Endothelial cell of umbilical vein (primary cell): ENCODE measurements at regions not wholly inside any gene's neighbourhood (a gene's known extent, or its start where the extent isn't known, plus 50 kb on each side); places are given as distances from the start of the nearest gene placed in this dataset.

Experiments used
- BruUV-seq: library from RNA; stranded (reverse); fragments of 400-500 nt; replicated peaks from 2 replicates; lab custom pipeline; 2021; lab: Mats Ljungman, UMichigan
- CTCF ChIA-PET: fragments of 300-600, 350-600 bp; sonication (Branson Sonifier 250); formaldehyde crosslinking; loops from one replicate; lab custom pipeline; 2021; ENCODE audit warnings: antibody characterized with exemption, inconsistent platforms; lab: Charles Lee
- POLR2A ChIA-PET: fragments of 300-600, 350-600 bp; sonication (Branson Sonifier 250); formaldehyde crosslinking; loops from one replicate; lab custom pipeline; 2021; ENCODE audit warnings: antibody characterized with exemption, inconsistent platforms; lab: Charles Lee
- DNase-seq: peaks from one replicate; pipeline ENCODE4 v3.0.0-alpha.2; 2011; ENCODE audit warnings: low read depth, low spot score
- FAIRE-seq: peaks from 2 replicates; lab custom pipeline; 2011; peaks lifted over from hg19 to GRCh38; lab: Jason Lieb, UNC
- H2AFZ ChIP-seq: 2 replicates; pipeline ENCODE4 v1.6.0; 2012; ENCODE audit warnings: low read depth, low read length, control low read depth, inconsistent platforms
- H3K27ac ChIP-seq: 2 replicates; pipeline ENCODE4 v1.5.1; 2011; ENCODE audit warnings: low read depth, mild to moderate bottlenecking, control low read depth, low read length, moderate library complexity; ENCODE audit not compliant: insufficient read depth
- H3K27me3 ChIP-seq, 2 experiments: 2 replicates each; pipeline versions ENCODE4 v1.6.0 to v1.6.1; 2011; ENCODE audit warnings: low read length in 2 of 2, mixed read lengths in 1 of 2; ENCODE audit not compliant: control insufficient read depth in 2 of 2, insufficient read depth in 2 of 2
- H3K36me3 ChIP-seq, 2 experiments: 2 replicates in 1 of 2; 3 replicates in 1 of 2; pipeline ENCODE4 v1.5.1; 2011; ENCODE audit warnings: low read length in 2 of 2, mild to moderate bottlenecking in 1 of 2, moderate library complexity in 1 of 2; ENCODE audit not compliant: control insufficient read depth in 2 of 2, insufficient read depth in 2 of 2; ENCODE audit errors: extremely low read depth in 1 of 2
- H3K4me1 ChIP-seq: 3 replicates; pipeline ENCODE4 v1.5.1; 2011; ENCODE audit warnings: mild to moderate bottlenecking, low read length; ENCODE audit not compliant: control insufficient read depth, insufficient read depth; ENCODE audit errors: extremely low read depth
- H3K4me2 ChIP-seq: 2 replicates; pipeline ENCODE4 v1.6.1; 2011; ENCODE audit warnings: low read length, control low read depth, mixed read lengths; ENCODE audit not compliant: insufficient read depth
- H3K4me3 ChIP-seq, 3 experiments: fragments of 200-600 bp in 1 of 3; sonication (generic), shearing (Covaris generic) in 1 of 3; replicated peaks in 1 of 3; 2 replicates each; pipeline ENCODE4 v1.5.1; 2011 to 2016; ENCODE audit warnings: control low read depth in 3 of 3, low read length in 3 of 3, mild to moderate bottlenecking in 2 of 3, inconsistent platforms in 1 of 3, low read depth in 1 of 3, moderate library complexity in 1 of 3; ENCODE audit not compliant: insufficient read depth in 1 of 3
- H3K79me2 ChIP-seq: 2 replicates; pipeline ENCODE4 v1.6.0; 2012; ENCODE audit warnings: low read length, inconsistent platforms; ENCODE audit not compliant: control insufficient read depth, insufficient read depth
- H3K9ac ChIP-seq: replicated peaks from 2 replicates; pipeline ENCODE3; 2011; ENCODE audit warnings: low read length, control low read depth; ENCODE audit not compliant: insufficient read depth; ENCODE audit errors: extremely low read depth
- H3K9me1 ChIP-seq: replicated peaks from 3 replicates; pipeline ENCODE4 v1.6.0; 2011; ENCODE audit warnings: mild to moderate bottlenecking, low read length; ENCODE audit not compliant: control insufficient read depth, insufficient read depth; ENCODE audit errors: extremely low read depth
- H3K9me3 ChIP-seq: replicated peaks from 2 replicates; pipeline ENCODE4 v1.5.1; 2012; ENCODE audit warnings: low read length, inconsistent platforms; ENCODE audit not compliant: control insufficient read depth, insufficient read depth
- H4K20me1 ChIP-seq: replicated peaks from 2 replicates; pipeline ENCODE3; 2011; ENCODE audit warnings: mild to moderate bottlenecking, low read length; ENCODE audit not compliant: control insufficient read depth, insufficient read depth; ENCODE audit errors: extremely low read depth
- CTCF ChIP-seq, 2 donors: IDR thresholded peaks; 1 replicate in 1 of 2; 2 replicates in 1 of 2; pipeline ENCODE4 v1.5.1; 2011; ENCODE audit warnings: low read length in 2 of 2, mild to moderate bottlenecking in 2 of 2, moderate library complexity in 2 of 2, control low read depth in 1 of 2, inconsistent platforms in 1 of 2, low read depth in 1 of 2; ENCODE audit not compliant: insufficient read depth in 1 of 2; ENCODE audit errors: extremely low read depth in 1 of 2
- EZH2 ChIP-seq: IDR thresholded peaks from 2 replicates; pipeline ENCODE4 v1.6.1; 2012; ENCODE audit warnings: borderline replicate concordance, low read depth, mild to moderate bottlenecking, moderate library complexity, low read length, inconsistent platforms; ENCODE audit not compliant: severe bottlenecking
- FOS ChIP-seq: IDR thresholded peaks from 2 replicates; pipeline ENCODE4 v1.6.1; 2011; ENCODE audit warnings: mild to moderate bottlenecking, low read length, moderate library complexity, borderline replicate concordance; ENCODE audit not compliant: insufficient read depth
- GATA2 ChIP-seq: IDR thresholded peaks from 2 replicates; pipeline ENCODE4 v1.7.0; 2011; ENCODE audit warnings: low read depth, mild to moderate bottlenecking, moderate library complexity, mixed read lengths, low read length; ENCODE audit not compliant: insufficient read length, insufficient read depth
- JUN ChIP-seq: IDR thresholded peaks from 2 replicates; pipeline ENCODE4 v1.6.1; 2011; ENCODE audit warnings: borderline replicate concordance, low read depth; ENCODE audit not compliant: insufficient read length, insufficient read depth
- MAX ChIP-seq: IDR thresholded peaks from 2 replicates; pipeline ENCODE4 v1.6.1; 2011; ENCODE audit not compliant: insufficient read depth, insufficient read length
- MYC ChIP-seq: IDR thresholded peaks from one replicate; pipeline ENCODE4 v1.6.1; 2011; ENCODE audit warnings: mild to moderate bottlenecking, low read depth, low read length
- POLR2A ChIP-seq: IDR thresholded peaks from 2 replicates; pipeline ENCODE4 v1.6.1; 2012; ENCODE audit warnings: low read depth, mild to moderate bottlenecking, control low read depth, low read length
- dilution Hi-C: fragments of 300-500 bp; cut with MboI; formaldehyde crosslinking; loops from one replicate; pipeline ENCODE4 v1.15.0; 2019; ENCODE audit warnings: low sequenced_read_pairs; ENCODE audit not compliant: extremely low pct_ligation_motif_present
- intact Hi-C: fragments of 100-400 bp; cut with micrococcal nuclease; formaldehyde crosslinking; loops from one replicate; pipeline ENCODE4 v1.10.0; 2022

GRCh38 chr3:193932576-193932975, 203.4 kb upstream of the HES1 start:
- H4K20me1 ChIP-seq: no peaks in the 10 kb centered on the region
- H3K79me2 ChIP-seq: no peaks in the 10 kb centered on the region
- no TSS peak for BruUV-seq
- peaks cover 14 to 20% of the 10 kb centered on the region in 2 experiments for H3K27me3 ChIP-seq
- no peak overlapping the region for H3K9ac ChIP-seq
- dilution Hi-C loops: no loop called here
- no peak overlapping the region for H2AFZ ChIP-seq
- ChIA-PET POLR2A (no interaction called here), CTCF (interaction anchor here (0.8 to 1.3 kb wide), 3 partner anchors 8 to 16 kb away, joined by 3 to 4 read pairs (median 3); no protein-coding TSS in a partner anchor)
- no peaks in the 10 kb centered on the region for H3K36me3 ChIP-seq
- H3K4me2 ChIP-seq: no peak overlapping the region
- H3K9me1 ChIP-seq: no peaks in the 10 kb centered on the region
- H3K4me1 ChIP-seq: no peaks in the 10 kb centered on the region
- DNase-seq (no peak), FAIRE-seq (no peak)
- no peaks in the 10 kb centered on the region for H3K9me3 ChIP-seq
- intact Hi-C loops: no loop called here
- TF ChIP-seq FOS (no peak), GATA2 (no peak), POLR2A (no peak), EZH2 (no peak), CTCF (IDR thresholded peaks at IDR 0.05; ENCODE audit: extremely low read depth in 1 of 2, insufficient read depth in 1 of 2, low read depth in 1 of 2, low read length in 2 of 2) (no peak), JUN (no peak), MAX (no peak), MYC (no peak)
- no peak overlapping the region for H3K4me3 ChIP-seq
- no peak overlapping the region for H3K27ac ChIP-seq
